Upper lobe of left lung (tissue), 4 donors: ENCODE measurements at regions not wholly inside any gene's neighbourhood (a gene's known extent, or its start where the extent isn't known, plus 50 kb on each side); places are given as distances from the start of the nearest gene placed in this dataset.

Experiments
- CTCF ChIP-seq, 6 experiments: fragments of 450-650 bp in 4 of 6; fragments of 200-600 bp in 2 of 6; sonication (generic) in 2 of 6; IDR thresholded peaks; one replicate each; pipeline ENCODE4 v1.5.1; 2016 to 2019; ENCODE audit warnings: antibody characterized with exemption in 6 of 6
- EP300 ChIP-seq, 4 donors: sonication (generic); formaldehyde crosslinking; IDR thresholded peaks; one replicate each; pipeline ENCODE4 v1.5.1; 2017; ENCODE audit warnings: antibody characterized with exemption in 4 of 4, control low read depth in 2 of 4
- POLR2AphosphoS5 ChIP-seq, 2 donors: sonication (generic); formaldehyde crosslinking; IDR thresholded peaks; one replicate each; pipeline ENCODE4 v1.5.1; 2017; ENCODE audit warnings: antibody characterized with exemption in 2 of 2

- TF ChIP-seq EP300 (IDR thresholded peaks at IDR 0.05) = no peak
- no peak for TF ChIP-seq CTCF (IDR thresholded peaks at IDR 0.05)
- no peak for TF ChIP-seq POLR2AphosphoS5 (IDR thresholded peaks at IDR 0.05)
Observed at GRCh38 chr18:60889442-60889841, 443.8 kb upstream of the CDH20 start.
